Coronary artery (tissue), 2 donors: ENCODE measurements at regions not wholly inside any gene's neighbourhood (a gene's known extent, or its start where the extent isn't known, plus 50 kb on each side); places are given as distances from the start of the nearest gene placed in this dataset.

Source experiments
- DNase-seq: peaks from one replicate; pipeline ENCODE4 v3.0.0-alpha.2; 2017; ENCODE audit warnings: low spot score
- H3K27ac ChIP-seq, 2 donors: fragments of 200-600 bp; sonication (generic); one replicate each; pipeline ENCODE4 v1.5.1; 2016 to 2019
- H3K4me3 ChIP-seq: fragments of 200-600 bp; sonication (generic); 2 replicates; pipeline ENCODE4 v1.5.1; 2016; ENCODE audit warnings: mild to moderate bottlenecking, moderate library complexity
- TF ChIP-seq, protein P1 (sequence below): fragments of 200-600 bp; sonication (generic); IDR thresholded peaks from one replicate; pipeline ENCODE4 v1.5.1; 2019; ENCODE audit warnings: antibody characterized with exemption

DNA sequence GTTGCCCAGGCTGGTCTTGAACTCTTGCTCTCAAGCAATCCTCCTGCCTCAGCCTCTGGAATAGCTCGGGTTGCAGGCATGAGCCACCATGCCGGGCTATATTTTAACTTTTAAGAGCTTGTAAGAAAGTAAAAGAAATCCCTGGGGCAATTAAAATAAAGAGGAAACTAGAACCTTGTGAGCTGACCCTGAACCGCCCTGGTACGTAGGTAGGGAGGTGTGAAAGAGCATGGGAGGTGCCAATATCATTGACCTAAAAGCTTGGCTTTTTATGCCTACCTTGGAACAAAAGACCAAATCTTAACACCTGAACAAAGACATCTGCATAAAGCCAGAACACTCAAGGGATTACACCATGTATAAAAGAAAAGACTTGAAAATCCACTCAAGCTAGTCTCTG is 595.1 kb downstream of the SOX6 start:
- DNase-seq: no peak
- TF ChIP-seq, protein P1, sequence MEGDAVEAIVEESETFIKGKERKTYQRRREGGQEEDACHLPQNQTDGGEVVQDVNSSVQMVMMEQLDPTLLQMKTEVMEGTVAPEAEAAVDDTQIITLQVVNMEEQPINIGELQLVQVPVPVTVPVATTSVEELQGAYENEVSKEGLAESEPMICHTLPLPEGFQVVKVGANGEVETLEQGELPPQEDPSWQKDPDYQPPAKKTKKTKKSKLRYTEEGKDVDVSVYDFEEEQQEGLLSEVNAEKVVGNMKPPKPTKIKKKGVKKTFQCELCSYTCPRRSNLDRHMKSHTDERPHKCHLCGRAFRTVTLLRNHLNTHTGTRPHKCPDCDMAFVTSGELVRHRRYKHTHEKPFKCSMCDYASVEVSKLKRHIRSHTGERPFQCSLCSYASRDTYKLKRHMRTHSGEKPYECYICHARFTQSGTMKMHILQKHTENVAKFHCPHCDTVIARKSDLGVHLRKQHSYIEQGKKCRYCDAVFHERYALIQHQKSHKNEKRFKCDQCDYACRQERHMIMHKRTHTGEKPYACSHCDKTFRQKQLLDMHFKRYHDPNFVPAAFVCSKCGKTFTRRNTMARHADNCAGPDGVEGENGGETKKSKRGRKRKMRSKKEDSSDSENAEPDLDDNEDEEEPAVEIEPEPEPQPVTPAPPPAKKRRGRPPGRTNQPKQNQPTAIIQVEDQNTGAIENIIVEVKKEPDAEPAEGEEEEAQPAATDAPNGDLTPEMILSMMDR: no peak
- Histone ChIP-seq H3K27ac (no peak overlapping the region), H3K4me3 (no peak overlapping the region)

DNA sequence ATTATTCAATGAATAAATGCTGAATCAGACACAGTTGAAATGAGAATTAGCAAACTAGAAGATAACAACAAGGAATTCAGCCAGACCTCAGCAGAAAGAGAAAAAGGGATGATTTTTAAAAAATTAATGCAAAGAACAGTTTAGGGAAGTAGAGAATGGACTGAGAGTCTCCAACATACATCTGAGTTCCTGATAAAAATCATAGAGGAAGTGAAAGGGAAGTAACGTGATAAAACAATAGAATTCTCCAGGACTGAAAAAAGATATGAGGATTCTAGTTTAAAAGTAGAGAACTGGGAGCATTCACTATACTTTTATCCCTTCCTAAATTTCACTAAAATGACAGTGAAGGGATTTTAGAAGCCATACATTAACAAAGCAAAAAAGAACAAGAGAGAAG is 592.0 kb downstream of the SOX6 start:
- H3K27ac ChIP-seq: no peak overlapping the region
- no peak for DNase-seq
- H3K4me3 ChIP-seq: no peak overlapping the region
- TF ChIP-seq, protein P1: no peak

DNA sequence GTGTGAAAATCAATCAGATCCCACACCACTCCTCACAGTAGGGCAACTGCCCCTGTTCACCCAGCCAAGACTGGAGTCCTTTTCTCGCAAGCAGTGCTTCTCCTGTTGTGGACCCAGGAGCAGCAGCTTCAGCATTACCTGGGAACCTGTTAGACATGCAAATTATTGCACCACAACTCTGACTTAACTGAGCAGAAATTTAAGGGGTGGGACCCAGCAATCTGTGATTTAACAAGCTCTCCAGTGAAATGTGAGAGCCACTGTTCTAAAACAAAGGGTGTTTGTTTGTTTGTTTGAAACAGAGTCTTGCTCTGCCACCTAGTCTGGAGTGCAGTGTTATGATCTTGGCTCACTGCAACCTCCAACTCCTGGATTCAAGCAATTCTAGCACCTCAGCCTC is 591.4 kb downstream of the SOX6 start:
- Histone ChIP-seq H3K4me3 (no peak overlapping the region), H3K27ac (no peak overlapping the region)
- TF ChIP-seq, protein P1: no peak
- no peak for DNase-seq

DNA sequence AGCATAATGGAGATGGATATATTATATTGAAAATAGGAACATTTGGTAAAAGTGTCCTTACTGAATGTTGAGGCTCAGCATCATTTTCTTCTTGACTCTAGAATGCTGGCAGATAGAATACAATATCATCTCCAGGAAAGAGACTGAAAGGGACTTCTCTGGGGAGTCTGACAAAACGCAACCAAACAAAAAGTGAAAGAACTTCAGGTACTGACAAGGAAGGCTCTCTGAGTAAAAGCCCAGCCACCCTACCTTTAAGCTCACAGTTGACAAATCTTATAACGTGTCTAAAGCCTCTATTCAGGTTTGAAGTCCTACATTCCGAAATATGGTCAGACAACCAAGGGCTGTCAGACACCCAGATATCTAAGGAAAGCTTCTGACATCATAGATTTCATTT is 590.8 kb downstream of the SOX6 start:
- no peak overlapping the region for H3K27ac ChIP-seq
- no peak for DNase-seq
- TF ChIP-seq, protein P1: no peak
- no peak overlapping the region for H3K4me3 ChIP-seq

DNA sequence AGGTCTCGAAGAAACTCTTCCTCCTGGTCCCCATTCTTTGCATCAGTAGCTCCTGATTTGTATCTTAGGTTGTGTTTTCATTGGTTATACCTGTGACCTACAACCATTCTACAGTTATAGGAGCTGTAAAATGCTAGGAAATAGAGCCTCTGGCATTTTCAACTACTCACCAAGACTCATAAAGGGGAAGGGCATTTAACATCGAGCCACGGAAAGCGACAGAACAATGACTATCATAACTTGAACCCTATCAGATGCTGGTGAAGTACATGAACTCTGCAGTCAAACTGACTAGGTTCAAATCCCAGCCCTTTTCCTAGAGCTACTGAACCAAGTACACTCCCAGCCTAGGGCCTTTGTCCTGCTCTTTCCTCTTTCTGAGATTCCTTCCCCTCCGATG is 588.0 kb downstream of the SOX6 start:
- no peak for DNase-seq
- Histone ChIP-seq H3K27ac (no peak overlapping the region), H3K4me3 (no peak overlapping the region)
- TF ChIP-seq, protein P1: no peak

DNA sequence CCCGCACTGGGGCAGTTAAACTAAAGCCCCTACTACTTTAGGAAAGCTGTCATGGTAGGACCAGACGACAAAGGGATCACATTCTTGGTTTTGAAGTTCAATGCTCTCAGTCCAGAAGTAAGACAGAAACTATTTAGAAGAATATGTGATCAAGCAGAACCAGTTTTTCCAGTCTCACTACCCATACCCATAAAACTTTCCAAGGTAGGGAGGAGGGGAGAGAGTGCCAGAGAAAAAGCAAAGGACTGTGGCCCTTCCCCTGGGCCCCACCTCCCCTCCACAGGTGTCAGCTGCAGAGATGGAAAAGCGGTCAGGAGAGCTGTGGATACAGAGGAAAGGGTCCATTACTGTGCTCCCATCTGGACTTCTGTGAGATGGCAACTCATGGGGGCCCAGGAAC is 587.1 kb downstream of the SOX6 start:
- TF ChIP-seq, protein P1: no peak
- no peak for DNase-seq
- Histone ChIP-seq H3K27ac (no peak overlapping the region), H3K4me3 (no peak overlapping the region)

DNA sequence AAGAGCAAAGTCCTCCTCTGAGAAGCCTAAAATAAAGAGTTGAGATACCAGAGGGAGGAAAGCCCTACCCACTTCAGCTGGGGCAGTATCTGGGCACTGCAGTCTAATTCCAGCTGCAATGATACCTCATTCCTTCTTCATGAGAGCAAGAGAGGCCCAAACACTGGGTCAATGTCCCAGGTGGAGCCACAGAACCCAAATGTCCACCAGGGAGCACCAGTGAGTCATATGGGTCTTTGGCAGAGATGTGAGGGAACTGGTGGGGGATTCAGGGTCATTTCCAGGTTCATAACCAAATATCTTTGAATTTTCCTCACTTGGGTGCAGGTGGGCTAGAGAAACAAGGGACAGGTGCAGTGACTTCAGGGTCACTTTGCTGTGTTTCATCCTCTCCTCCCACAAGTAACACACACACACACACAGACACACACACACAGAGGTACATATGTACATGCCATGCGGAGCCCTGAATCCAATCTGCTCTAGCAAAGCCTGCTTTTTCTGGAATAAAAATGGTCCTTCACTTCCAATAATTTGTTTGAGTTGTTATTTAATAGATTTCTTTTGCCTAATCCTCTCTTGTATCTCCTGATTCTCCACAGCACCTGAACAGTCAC is 585.4 kb downstream of the SOX6 start:
- no peak overlapping the region for H3K27ac ChIP-seq
- H3K4me3 ChIP-seq: no peak overlapping the region
- TF ChIP-seq, protein P1: peak; percentile 22
- no peak for DNase-seq
